HUES6 (cell line): ENCODE measurements at regions not wholly inside any gene's neighbourhood (a gene's known extent, or its start where the extent isn't known, plus 50 kb on each side); places are given as distances from the start of the nearest gene placed in this dataset.
"Not testable (repeated sequence)": the region's sequence is repeated elsewhere in the genome, so short reads cannot be mapped to it uniquely, and the experiment has no call there.

ENCODE experiments used
- H3K27ac ChIP-seq: 2 replicates; pipeline ENCODE4 v1.7.0; 2013; ENCODE audit warnings: low read depth, mild to moderate bottlenecking, low read length, inconsistent platforms
- H3K27me3 ChIP-seq: 2 replicates; pipeline ENCODE4 v1.6.1; 2013; ENCODE audit warnings: low read length; ENCODE audit not compliant: control insufficient read depth, insufficient read depth
- H3K36me3 ChIP-seq: 2 replicates; pipeline ENCODE4 v1.6.1; 2013; ENCODE audit warnings: low read length; ENCODE audit not compliant: control insufficient read depth, insufficient read depth
- H3K4me1 ChIP-seq: 2 replicates; pipeline ENCODE4 v1.6.1; 2013; ENCODE audit warnings: low read length; ENCODE audit not compliant: control insufficient read depth, insufficient read depth
- H3K4me3 ChIP-seq: 2 replicates; pipeline ENCODE4 v1.5.1; 2013; ENCODE audit warnings: low read depth, low read length
- H3K9ac ChIP-seq: one replicate; pipeline ENCODE4 v1.6.1; 2013; ENCODE audit warnings: mild to moderate bottlenecking, low read length
- H3K9me3 ChIP-seq: 2 replicates; pipeline ENCODE4 v1.6.1; 2013; ENCODE audit warnings: low read depth, low read length; ENCODE audit not compliant: control insufficient read depth, insufficient read depth

GRCh38 chr16:5188989-5189352, 91.4 kb upstream of the EEF2KMT start:
- no peaks in the 10 kb centered on the region for H3K36me3 ChIP-seq
- peak overlapping the region; percentile 21; the same call in 1 of the 2 replicates for H3K4me3 ChIP-seq
- H3K27ac ChIP-seq = peak overlapping the region; percentile 81
- H3K9me3 ChIP-seq = peaks cover 5% of the 10 kb centered on the region
- no peaks in the 10 kb centered on the region for H3K27me3 ChIP-seq
- peaks cover 15% of the 10 kb centered on the region for H3K4me1 ChIP-seq
- peak overlapping the region; percentile 61 for H3K9ac ChIP-seq

- Histone ChIP-seq H3K36me3 (no peaks in the 10 kb centered on the region), H3K9me3 (peaks cover 5% of the 10 kb centered on the region), H3K4me3 (peak overlapping the region; percentile 21; the same call in 1 of the 2 replicates), H3K9ac (peak overlapping the region; percentile 61), H3K4me1 (peaks cover 15% of the 10 kb centered on the region), H3K27ac (peak overlapping the region; percentile 81), H3K27me3 (no peaks in the 10 kb centered on the region)
Measured at GRCh38 chr16:5188318-5188988, 90.9 kb upstream of the EEF2KMT start.

- no peaks in the 10 kb centered on the region for H3K36me3 ChIP-seq
- H3K4me1 ChIP-seq = peaks cover 15% of the 10 kb centered on the region
- H3K4me3 ChIP-seq = no peak overlapping the region
- H3K27ac ChIP-seq = no peak overlapping the region; the same call in 1 of the 2 replicates
- peaks cover 5% of the 10 kb centered on the region for H3K9me3 ChIP-seq
- H3K9ac ChIP-seq = no peak overlapping the region
- no peaks in the 10 kb centered on the region for H3K27me3 ChIP-seq
Measured at GRCh38 chr16:5187402-5187952, 89.9 kb upstream of the EEF2KMT start.

- H3K9ac ChIP-seq = no peak overlapping the region
- peaks cover 15% of the 10 kb centered on the region for H3K4me1 ChIP-seq
- no peak overlapping the region for H3K27ac ChIP-seq
- no peaks in the 10 kb centered on the region for H3K9me3 ChIP-seq
- H3K36me3 ChIP-seq = no peaks in the 10 kb centered on the region
- H3K4me3 ChIP-seq = no peak overlapping the region
- no peaks in the 10 kb centered on the region for H3K27me3 ChIP-seq
Measured at GRCh38 chr16:5186381-5186903, 88.8 kb upstream of the EEF2KMT start.

- no peak overlapping the region for H3K27ac ChIP-seq
Measured at GRCh38 chr16:5176505-5176904, 78.9 kb upstream of the EEF2KMT start.

GRCh38 chr16:5175266-5175665, 77.7 kb upstream of the EEF2KMT start:
- Histone ChIP-seq H3K27me3 (no peaks in the 10 kb centered on the region; the same call in 1 of the 2 replicates), H3K9me3 (peaks cover 31% of the 10 kb centered on the region), H3K27ac (no peak overlapping the region), H3K9ac (no peak overlapping the region), H3K4me1 (no peaks in the 10 kb centered on the region), H3K36me3 (no peaks in the 10 kb centered on the region), H3K4me3 (no peak overlapping the region)

More at GRCh38 chr16:5176505-5176904, 78.9 kb upstream of the EEF2KMT start:
- H3K4me3 ChIP-seq = no peak overlapping the region
- no peaks in the 10 kb centered on the region for H3K36me3 ChIP-seq
- H3K27me3 ChIP-seq = no peaks in the 10 kb centered on the region; the same call in 1 of the 2 replicates
- H3K9me3 ChIP-seq = peaks cover 29% of the 10 kb centered on the region
- H3K4me1 ChIP-seq = no peaks in the 10 kb centered on the region
- H3K9ac ChIP-seq = no peak overlapping the region

GRCh38 chr16:5166486-5166885, 68.9 kb upstream of the EEF2KMT start:
- H3K36me3 ChIP-seq = no peaks in the 10 kb centered on the region
- H3K4me1 ChIP-seq = peaks cover 12% of the 10 kb centered on the region
- H3K4me3 ChIP-seq = no peak overlapping the region
- no peak overlapping the region for H3K9ac ChIP-seq
- H3K27me3 ChIP-seq = no peaks in the 10 kb centered on the region
- peaks cover 6% of the 10 kb centered on the region for H3K9me3 ChIP-seq
- no peak overlapping the region for H3K27ac ChIP-seq

GRCh38 chr16:5165429-5165828, 67.8 kb upstream of the EEF2KMT start:
- peaks cover 12% of the 10 kb centered on the region for H3K4me1 ChIP-seq
- not testable (repeated sequence) for H3K9ac ChIP-seq, H3K9me3 ChIP-seq, H3K4me3 ChIP-seq, H3K36me3 ChIP-seq, H3K27me3 ChIP-seq, H3K27ac ChIP-seq

- peaks cover 12% of the 10 kb centered on the region for H3K4me1 ChIP-seq
- H3K27me3 ChIP-seq, H3K9ac ChIP-seq, H3K4me3 ChIP-seq, H3K9me3 ChIP-seq, H3K27ac ChIP-seq, H3K36me3 ChIP-seq: not testable (repeated sequence)
Measured at GRCh38 chr16:5162801-5163200, 65.2 kb upstream of the EEF2KMT start.

GRCh38 chr16:5161888-5162287, 64.3 kb upstream of the EEF2KMT start:
- not testable (repeated sequence) for H3K36me3 ChIP-seq, H3K4me1 ChIP-seq, H3K4me3 ChIP-seq

GRCh38 chr16:5160010-5160409, 62.4 kb upstream of the EEF2KMT start:
- H3K9me3 ChIP-seq = not testable (repeated sequence)

More at GRCh38 chr16:5161888-5162287, 64.3 kb upstream of the EEF2KMT start:
- H3K9me3 ChIP-seq, H3K27me3 ChIP-seq, H3K9ac ChIP-seq, H3K27ac ChIP-seq: not testable (repeated sequence)

More at GRCh38 chr16:5160010-5160409, 62.4 kb upstream of the EEF2KMT start:
- H3K36me3 ChIP-seq, H3K9ac ChIP-seq, H3K4me3 ChIP-seq, H3K27me3 ChIP-seq, H3K4me1 ChIP-seq, H3K27ac ChIP-seq: not testable (repeated sequence)
